ENCODE measurements at regions not wholly inside any gene's neighbourhood (a gene's known extent, or its start where the extent isn't known, plus 50 kb on each side); places are given as distances from the start of the nearest gene placed in this dataset.

- TF ChIP-seq CTCF (IDR thresholded peaks at IDR 0.05), result no peak
These were observed 88.8 kb upstream of the CHD2 start for GRCh38 chr15:92811148-92811913.

GRCh38 chr15:92812271-92812670 lies 87.9 kb upstream of the CHD2 start:
- TF ChIP-seq CTCF (IDR thresholded peaks at IDR 0.05), result no peak

- TF ChIP-seq CTCF (IDR thresholded peaks at IDR 0.05), result no peak
These were observed 86.6 kb upstream of the CHD2 start for GRCh38 chr15:92813485-92813884.

DNA sequence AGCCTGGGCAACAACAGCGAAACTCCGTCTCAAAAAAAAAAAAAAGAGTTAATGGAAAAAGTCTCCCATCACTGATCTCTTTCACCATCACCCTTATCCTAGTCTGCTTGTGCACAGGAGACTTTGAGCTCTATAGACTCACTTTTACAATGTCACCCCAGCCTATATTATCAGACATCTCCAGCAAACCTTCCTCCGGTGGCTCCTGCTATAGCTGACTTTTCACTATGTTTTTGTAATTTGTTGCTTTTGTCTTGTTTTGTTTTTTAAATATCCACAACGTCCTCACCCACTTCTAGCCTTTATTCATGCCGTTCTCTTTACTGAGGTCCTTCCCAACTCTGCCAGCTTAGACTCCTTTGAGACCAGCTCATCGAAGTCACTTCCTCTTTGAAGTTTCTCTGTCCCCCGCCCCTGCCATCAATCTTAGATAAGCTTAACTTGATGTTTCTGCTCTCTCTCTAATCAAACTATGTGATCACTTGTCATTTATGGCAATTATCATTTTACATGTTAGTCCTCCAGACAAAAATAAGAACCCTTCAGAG lies 82.7 kb upstream of the CHD2 start:
- no peak for TF ChIP-seq CTCF (IDR thresholded peaks at IDR 0.05)

DNA sequence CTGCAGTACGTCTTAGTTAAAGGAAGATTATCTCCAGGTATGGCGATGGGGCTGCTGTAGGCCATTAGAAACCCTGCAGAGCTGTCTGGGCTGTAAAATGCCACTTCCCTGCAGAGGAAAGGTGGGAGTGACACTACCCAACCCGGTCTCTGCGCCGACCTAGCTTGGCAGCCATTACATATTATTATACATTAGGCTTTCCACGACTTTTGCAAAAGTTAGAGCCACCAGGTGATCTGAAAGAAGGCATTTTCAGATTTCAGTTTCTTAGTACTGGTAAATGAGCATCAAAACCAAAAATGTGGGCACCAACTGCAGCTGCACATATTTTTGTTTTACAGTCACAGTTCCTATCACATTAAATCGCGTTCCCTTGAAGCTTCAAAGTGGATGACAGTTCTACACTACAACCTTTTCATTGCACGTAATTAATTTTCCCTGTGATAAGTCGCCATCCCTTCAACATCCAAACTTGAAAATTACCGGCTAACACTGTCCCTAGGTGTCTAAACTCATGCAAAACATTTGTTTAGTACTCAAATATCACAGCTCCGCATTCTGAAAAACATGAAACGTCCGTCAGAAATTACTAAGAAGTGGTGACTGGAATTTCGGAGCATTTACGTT lies 81.4 kb upstream of the CHD2 start:
- no peak for TF ChIP-seq CTCF (IDR thresholded peaks at IDR 0.05)

DNA sequence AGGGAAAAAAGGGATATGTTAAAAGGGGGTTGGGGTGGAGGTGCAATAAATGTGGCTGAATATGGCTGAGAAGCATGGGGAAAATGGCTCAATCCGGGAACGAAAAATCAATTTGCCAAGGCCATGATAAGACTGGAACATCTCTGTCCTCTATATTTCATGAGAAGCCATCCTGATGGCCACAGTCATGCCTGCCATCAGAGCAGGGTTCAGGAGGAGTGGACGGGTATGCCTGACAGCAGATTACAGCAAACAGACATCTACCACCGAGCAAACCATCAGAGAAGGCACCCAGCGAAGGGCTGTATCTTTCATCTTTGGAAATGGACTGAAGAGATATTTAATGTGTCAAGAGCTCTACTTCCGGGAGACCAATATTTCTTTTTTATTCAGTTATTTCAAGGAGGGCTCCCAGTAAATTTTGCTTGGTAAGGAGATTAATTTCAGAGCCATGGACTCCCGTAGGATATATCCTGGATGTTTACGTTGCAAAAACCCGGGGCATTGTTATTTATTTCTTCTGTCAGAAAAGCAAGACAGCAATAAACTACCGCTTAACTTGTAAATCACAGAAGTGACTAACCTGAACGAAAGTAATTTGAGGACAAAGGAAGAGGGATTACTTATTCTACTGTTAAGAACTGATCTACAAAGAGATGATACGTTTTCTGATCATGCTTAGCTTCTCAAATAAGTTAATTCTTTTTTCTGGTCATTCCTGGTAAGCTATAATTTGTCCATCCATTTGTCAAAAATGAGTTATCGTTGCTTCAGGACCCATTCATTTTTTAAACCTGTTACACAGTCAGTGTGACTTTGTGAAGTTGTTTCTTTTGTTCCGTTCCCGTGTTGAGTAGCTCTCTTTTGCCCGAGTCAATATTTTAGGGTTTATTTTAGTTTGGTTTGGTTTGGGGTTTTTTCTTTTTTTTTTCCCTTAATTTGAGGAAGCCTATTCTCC lies 80.6 kb upstream of the CHD2 start:
- no peak for TF ChIP-seq CTCF (IDR thresholded peaks at IDR 0.05)
